IPS-20b (cell line): ENCODE measurements at regions not wholly inside any gene's neighbourhood (a gene's known extent, or its start where the extent isn't known, plus 50 kb on each side); places are given as distances from the start of the nearest gene placed in this dataset.
"Not testable (repeated sequence)": the region's sequence is repeated elsewhere in the genome, so short reads cannot be mapped to it uniquely, and the experiment has no call there.

Experiments
- H3K27ac ChIP-seq: one replicate; pipeline ENCODE4 v1.5.1; 2013; ENCODE audit warnings: low read length
- H3K27me3 ChIP-seq: 2 replicates; pipeline ENCODE4 v1.6.1; 2013; ENCODE audit warnings: mild to moderate bottlenecking, low read length, inconsistent platforms; ENCODE audit not compliant: insufficient read depth
- H3K36me3 ChIP-seq: 2 replicates; pipeline ENCODE4 v1.6.1; 2013; ENCODE audit warnings: low read depth, mild to moderate bottlenecking, inconsistent platforms, low read length, moderate library complexity; ENCODE audit not compliant: insufficient read depth
- H3K4me1 ChIP-seq: 2 replicates; pipeline ENCODE4 v1.6.1; 2013; ENCODE audit warnings: mild to moderate bottlenecking, control low read depth, inconsistent platforms, low read length, moderate library complexity; ENCODE audit not compliant: insufficient read depth
- H3K4me3 ChIP-seq: 2 replicates; pipeline ENCODE4 v1.5.1; 2013; ENCODE audit warnings: mild to moderate bottlenecking, low read length, inconsistent platforms
- H3K9ac ChIP-seq: 2 replicates; pipeline ENCODE4 v1.6.1; 2013; ENCODE audit warnings: low read depth, mild to moderate bottlenecking, inconsistent platforms, low read length, moderate library complexity
- H3K9me3 ChIP-seq: 2 replicates; pipeline ENCODE4 v1.6.1; 2013; ENCODE audit warnings: mild to moderate bottlenecking, low read depth, low read length, inconsistent platforms; ENCODE audit not compliant: insufficient read depth

- Histone ChIP-seq H3K9me3 (no peaks in the 10 kb centered on the region), H3K9ac (no peak overlapping the region), H3K27ac (no peak overlapping the region), H3K4me1 (no peaks in the 10 kb centered on the region), H3K36me3 (no peaks in the 10 kb centered on the region), H3K4me3 (no peak overlapping the region), H3K27me3 (peaks cover 7% of the 10 kb centered on the region; the same call in 1 of the 2 replicates)
Measured at GRCh38 chr20:40946451-40946850, 82.2 kb upstream of the TOP1 start.

DNA sequence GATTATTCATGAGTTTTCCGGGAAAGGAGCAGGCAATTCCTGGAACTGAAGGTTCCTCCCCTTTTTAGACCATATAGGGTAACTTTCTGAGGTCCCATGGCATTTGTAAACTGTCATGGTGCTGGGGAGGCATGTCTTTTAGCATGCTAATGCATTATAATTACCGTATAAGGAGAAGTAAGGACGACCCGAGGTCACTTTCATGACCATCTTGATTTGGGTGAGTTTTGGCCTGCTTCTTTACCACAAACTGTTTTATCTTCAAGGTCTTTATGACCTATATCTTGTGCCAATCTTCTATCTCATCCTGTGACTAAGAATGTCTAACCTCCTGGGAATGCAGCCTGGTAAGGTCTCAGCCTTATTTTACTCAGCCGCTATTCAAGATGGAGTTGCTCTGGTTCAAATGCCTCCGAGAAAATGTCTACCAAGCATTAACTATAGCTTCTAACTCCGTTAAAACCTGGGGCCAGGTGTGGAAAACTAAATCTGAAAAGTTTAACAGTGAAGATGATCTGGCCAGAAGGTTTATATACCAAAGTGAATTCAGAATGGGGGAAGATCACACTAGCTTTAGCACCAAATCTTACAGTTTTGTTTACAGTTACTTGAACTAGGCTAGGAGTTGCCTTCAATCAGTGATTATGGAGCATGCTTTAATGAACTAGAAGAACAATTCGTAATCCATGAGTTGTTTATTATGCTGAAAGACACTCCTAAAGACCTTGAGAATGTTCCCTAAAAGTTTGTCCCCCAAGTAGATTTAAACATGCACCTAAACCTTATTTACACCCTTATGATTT is 80.0 kb upstream of the TOP1 start:
- Histone ChIP-seq H3K9ac (no peak overlapping the region), H3K36me3 (no peaks in the 10 kb centered on the region), H3K27ac (no peak overlapping the region), H3K4me3 (no peak overlapping the region), H3K4me1 (no peaks in the 10 kb centered on the region), H3K9me3 (no peaks in the 10 kb centered on the region), H3K27me3 (peaks cover 7% of the 10 kb centered on the region; the same call in 1 of the 2 replicates)

DNA sequence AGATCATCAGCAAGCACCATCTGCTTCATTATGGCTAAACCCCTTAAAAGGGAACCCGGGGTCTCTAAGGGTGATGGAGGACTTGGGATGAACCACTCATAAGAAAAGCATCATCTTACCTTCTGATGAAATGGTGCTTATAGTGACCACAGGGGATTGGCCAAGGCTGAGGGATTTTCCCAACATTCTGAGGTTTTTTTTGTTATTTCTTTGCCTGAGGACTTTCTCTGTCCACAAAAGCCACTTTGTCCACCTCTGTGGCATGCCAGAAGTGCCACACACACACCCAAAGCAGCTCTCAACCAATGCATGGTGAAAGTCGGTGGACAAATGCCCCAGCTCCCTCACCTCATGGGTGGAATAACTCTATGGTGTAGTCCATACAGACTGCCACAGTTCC is 79.3 kb upstream of the TOP1 start:
- Histone ChIP-seq H3K27ac (no peak overlapping the region), H3K9me3 (no peaks in the 10 kb centered on the region), H3K4me3 (no peak overlapping the region), H3K36me3 (no peaks in the 10 kb centered on the region), H3K9ac (no peak overlapping the region), H3K4me1 (no peaks in the 10 kb centered on the region), H3K27me3 (peaks cover 7% of the 10 kb centered on the region; the same call in 1 of the 2 replicates)

DNA sequence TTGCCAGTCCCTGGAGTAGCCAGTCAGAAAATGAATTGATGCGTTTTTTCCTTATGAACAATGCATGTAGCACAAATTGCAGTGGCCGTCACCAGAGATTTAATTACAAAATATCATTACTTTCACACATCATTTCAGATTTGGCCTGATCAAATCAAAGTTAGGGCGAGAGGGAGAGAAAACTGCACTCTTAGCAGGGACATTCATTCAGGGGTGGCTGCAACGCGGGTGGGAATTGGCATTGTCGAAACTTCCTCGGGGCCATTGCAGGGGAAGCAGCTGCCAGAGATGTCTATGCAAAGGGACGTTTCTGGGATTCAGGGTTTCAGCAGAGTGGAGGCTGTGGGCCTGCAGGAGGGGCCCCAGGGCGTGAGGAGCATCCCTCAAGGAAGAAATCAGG is 76.5 kb upstream of the TOP1 start:
- no peaks in the 10 kb centered on the region for H3K4me1 ChIP-seq
- no peak overlapping the region for H3K4me3 ChIP-seq
- no peak overlapping the region for H3K27ac ChIP-seq
- no peaks in the 10 kb centered on the region for H3K9me3 ChIP-seq
- H3K9ac ChIP-seq: no peak overlapping the region
- H3K27me3 ChIP-seq: no peaks in the 10 kb centered on the region
- no peaks in the 10 kb centered on the region for H3K36me3 ChIP-seq

- no peaks in the 10 kb centered on the region for H3K36me3 ChIP-seq
- no peak overlapping the region for H3K9ac ChIP-seq
- no peaks in the 10 kb centered on the region for H3K9me3 ChIP-seq
- no peak overlapping the region for H3K27ac ChIP-seq
- H3K4me1 ChIP-seq: no peaks in the 10 kb centered on the region
- no peak overlapping the region for H3K4me3 ChIP-seq
- H3K27me3 ChIP-seq: no peaks in the 10 kb centered on the region
Measured at GRCh38 chr20:40953416-40953815, 75.2 kb upstream of the TOP1 start.

DNA sequence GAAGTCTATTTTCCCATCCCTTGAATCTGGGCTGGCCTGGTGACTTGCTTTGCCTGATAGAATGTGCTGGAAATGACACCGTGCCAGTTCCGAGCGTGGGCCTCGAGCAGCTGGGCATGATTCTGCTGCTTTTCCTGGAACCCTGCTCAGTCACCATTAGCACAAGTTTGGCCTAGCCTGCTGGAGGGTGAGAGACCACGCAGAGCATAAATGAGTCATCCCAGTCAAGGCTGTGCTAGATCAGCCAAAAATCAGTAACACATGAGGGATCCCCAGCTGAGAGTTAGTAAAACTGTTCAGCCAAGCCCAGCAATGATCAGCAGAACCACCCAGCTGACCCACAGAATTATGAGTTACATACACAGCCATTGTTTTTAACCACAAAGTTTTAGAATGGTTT is 74.8 kb upstream of the TOP1 start:
- Histone ChIP-seq H3K36me3 (no peaks in the 10 kb centered on the region), H3K27me3 (no peaks in the 10 kb centered on the region), H3K4me3 (no peak overlapping the region), H3K9me3 (no peaks in the 10 kb centered on the region), H3K9ac (no peak overlapping the region), H3K27ac (no peak overlapping the region), H3K4me1 (no peaks in the 10 kb centered on the region)

DNA sequence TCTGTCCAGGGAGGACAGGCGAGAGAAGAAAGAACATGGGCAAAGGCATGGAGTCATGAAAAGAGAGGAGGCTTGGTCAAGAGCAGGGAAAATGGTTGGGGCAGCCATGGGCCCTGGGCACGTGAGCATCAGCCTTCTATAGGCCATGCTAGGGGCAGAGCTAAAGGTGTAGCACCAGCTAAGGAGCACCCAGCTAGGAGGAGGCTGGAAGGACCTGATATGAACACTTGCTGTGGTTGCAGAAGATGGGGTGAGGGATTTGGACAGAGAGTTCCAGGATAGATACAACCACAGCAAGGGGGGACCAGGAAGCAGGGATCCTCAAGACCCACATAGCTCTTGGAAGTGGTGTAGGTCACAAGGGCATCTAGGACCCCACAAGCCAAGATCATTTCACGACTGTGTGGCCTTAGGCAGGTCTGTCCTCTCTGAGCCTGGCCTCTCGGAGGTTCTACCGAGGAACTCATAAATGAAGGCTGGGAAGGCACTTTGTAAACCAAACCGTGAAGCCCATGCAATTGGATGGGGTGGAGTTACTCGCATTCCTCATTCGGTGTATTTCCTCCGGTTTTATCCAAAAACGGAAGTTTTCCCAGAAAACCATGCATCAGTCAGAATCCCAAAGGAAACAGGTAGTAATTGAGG is 74.0 kb upstream of the TOP1 start:
- Histone ChIP-seq H3K4me1 (no peaks in the 10 kb centered on the region), H3K36me3 (no peaks in the 10 kb centered on the region), H3K9me3 (no peaks in the 10 kb centered on the region), H3K4me3 (no peak overlapping the region), H3K27ac (no peak overlapping the region), H3K9ac (no peak overlapping the region), H3K27me3 (no peaks in the 10 kb centered on the region)

DNA sequence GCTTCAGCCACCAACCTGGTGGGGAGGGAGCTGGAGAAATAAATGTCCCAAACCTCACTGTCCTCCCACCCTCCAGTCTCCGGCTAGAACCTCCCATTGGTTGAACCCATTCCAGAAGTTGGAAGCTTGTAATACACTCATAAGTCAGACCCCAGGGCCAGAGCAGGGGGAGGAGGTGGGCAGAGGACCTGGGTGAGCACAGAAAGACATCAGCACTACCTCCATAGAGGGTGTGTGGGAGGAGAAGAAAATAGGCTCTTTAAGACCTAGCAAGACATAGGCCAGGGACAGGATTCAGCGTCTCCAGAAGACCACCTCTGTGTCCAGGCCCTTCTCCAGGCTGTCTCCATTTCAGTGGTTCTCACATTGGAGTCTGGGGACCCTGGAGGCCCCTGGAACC is 73.3 kb upstream of the TOP1 start:
- no peaks in the 10 kb centered on the region for H3K27me3 ChIP-seq
- H3K4me3 ChIP-seq: no peak overlapping the region
- H3K9me3 ChIP-seq: no peaks in the 10 kb centered on the region
- no peaks in the 10 kb centered on the region for H3K4me1 ChIP-seq
- H3K27ac ChIP-seq: no peak overlapping the region
- H3K36me3 ChIP-seq: no peaks in the 10 kb centered on the region
- no peak overlapping the region for H3K9ac ChIP-seq

GRCh38 chr20:40955826-40956225 is 72.8 kb upstream of the TOP1 start:
- not testable (repeated sequence) for H3K27ac ChIP-seq, H3K4me1 ChIP-seq, H3K36me3 ChIP-seq, H3K27me3 ChIP-seq, H3K9ac ChIP-seq, H3K4me3 ChIP-seq, H3K9me3 ChIP-seq

GRCh38 chr20:40956542-40957264 is 71.9 kb upstream of the TOP1 start:
- H3K36me3 ChIP-seq: no peaks in the 10 kb centered on the region
- no peaks in the 10 kb centered on the region for H3K9me3 ChIP-seq
- no peak overlapping the region for H3K9ac ChIP-seq

GRCh38 chr20:40957265-40957760 is 71.3 kb upstream of the TOP1 start:
- Histone ChIP-seq H3K4me1 (no peaks in the 10 kb centered on the region), H3K36me3 (no peaks in the 10 kb centered on the region), H3K4me3 (no peak overlapping the region), H3K27ac (no peak overlapping the region), H3K9me3 (no peaks in the 10 kb centered on the region), H3K27me3 (no peaks in the 10 kb centered on the region), H3K9ac (no peak overlapping the region)

More at GRCh38 chr20:40956542-40957264, 71.9 kb upstream of the TOP1 start:
- no peak overlapping the region for H3K27ac ChIP-seq
- no peaks in the 10 kb centered on the region for H3K27me3 ChIP-seq
- no peak overlapping the region for H3K4me3 ChIP-seq
- no peaks in the 10 kb centered on the region for H3K4me1 ChIP-seq
